Small intestine (tissue), 7 donors: ENCODE measurements at regions not wholly inside any gene's neighbourhood (a gene's known extent, or its start where the extent isn't known, plus 50 kb on each side); places are given as distances from the start of the nearest gene placed in this dataset.

ENCODE experiments used
- DNase-seq, 2 donors: peaks; one replicate each; pipeline versions ENCODE4 v3.0.0 to v3.0.0-alpha.2; 2013
- FAIRE-seq: peaks from 2 replicates; lab custom pipeline; 2012; peaks lifted over from hg19 to GRCh38; lab: Jason Lieb, UNC
- H3K27ac ChIP-seq, 3 donors: one replicate each; pipeline ENCODE4 v1.5.1; 2013; ENCODE audit warnings: low read length in 2 of 3, mild to moderate bottlenecking in 2 of 3, control low read depth in 1 of 3, inconsistent platforms in 1 of 3, low read depth in 1 of 3, moderate library complexity in 1 of 3
- H3K27me3 ChIP-seq, 3 donors: one replicate each; pipeline ENCODE4 v1.6.1; 2013; ENCODE audit warnings: low read length in 3 of 3, inconsistent platforms in 1 of 3; ENCODE audit not compliant: control insufficient read depth in 3 of 3, insufficient read depth in 3 of 3
- H3K36me3 ChIP-seq, 3 donors: one replicate each; pipeline ENCODE4 v1.6.1; 2013; ENCODE audit warnings: low read length in 3 of 3, inconsistent platforms in 1 of 3, low read depth in 1 of 3, mild to moderate bottlenecking in 1 of 3, moderate library complexity in 1 of 3; ENCODE audit not compliant: control insufficient read depth in 3 of 3, insufficient read depth in 2 of 3
- H3K4me1 ChIP-seq, 3 donors: one replicate each; pipeline ENCODE4 v1.6.1; 2013; ENCODE audit warnings: low read length in 2 of 3, inconsistent platforms in 1 of 3, low read depth in 1 of 3, mild to moderate bottlenecking in 1 of 3, moderate library complexity in 1 of 3; ENCODE audit not compliant: control insufficient read depth in 3 of 3, insufficient read depth in 2 of 3
- H3K4me3 ChIP-seq, 3 donors: one replicate each; pipeline ENCODE4 v1.5.1; 2013; ENCODE audit warnings: low read length in 3 of 3, control low read depth in 1 of 3, inconsistent platforms in 1 of 3, low read depth in 1 of 3, mild to moderate bottlenecking in 1 of 3, moderate library complexity in 1 of 3
- H3K9me3 ChIP-seq, 2 donors: one replicate each; pipeline ENCODE4 v1.6.1; 2013; ENCODE audit warnings: low read depth in 1 of 2, low read length in 1 of 2; ENCODE audit not compliant: control insufficient read depth in 2 of 2, insufficient read depth in 1 of 2
- WGBS, 3 donors: extraction: QIAGEN DNeasy Blood & Tissue Kit; methylation state at CpG; one replicate each; pipeline ENCODE4 v1.1.7; 2013; 5-methylcytosine and 5-hydroxymethylcytosine counted together
- donor health status: healthy with polysubstance abuse.
- donor health status: control.
- donor health status: control.
- donor health status: Bipolar disorder and iron deficiency.
- donor health status: healthy.

DNA sequence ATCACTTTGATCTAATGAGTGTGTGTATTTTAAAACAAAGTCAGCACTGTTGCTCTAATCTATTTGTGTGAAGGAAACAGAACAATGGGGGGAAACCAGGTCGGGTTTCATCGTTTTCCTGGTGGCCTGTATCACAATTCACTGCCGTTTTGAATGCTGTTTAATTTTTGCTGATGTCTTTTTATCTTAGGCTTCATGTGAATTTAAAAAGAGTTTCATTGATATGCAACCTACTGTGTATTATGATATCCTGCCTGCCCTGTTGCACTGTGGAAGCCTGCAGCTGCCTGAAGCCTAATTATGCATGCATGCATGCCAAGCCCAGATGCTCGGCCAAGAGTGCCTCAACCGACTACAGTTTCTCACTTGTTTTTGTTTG lies 307.5 kb downstream of the ZNF608 start:
- Histone ChIP-seq H3K27ac (no peak overlapping the region), H3K9me3 (no peaks in the 10 kb centered on the region), H3K36me3 (no peaks in the 10 kb centered on the region), H3K4me3 (no peak overlapping the region), H3K27me3 (no peaks in the 10 kb centered on the region), H3K4me1 (no peaks in the 10 kb centered on the region)
- DNase-seq: no peak
- WGBS, 3 donors: 62 to 74% (median 70%) methylated on average over 5 of the region's 5 CpGs
- no peak for FAIRE-seq

DNA sequence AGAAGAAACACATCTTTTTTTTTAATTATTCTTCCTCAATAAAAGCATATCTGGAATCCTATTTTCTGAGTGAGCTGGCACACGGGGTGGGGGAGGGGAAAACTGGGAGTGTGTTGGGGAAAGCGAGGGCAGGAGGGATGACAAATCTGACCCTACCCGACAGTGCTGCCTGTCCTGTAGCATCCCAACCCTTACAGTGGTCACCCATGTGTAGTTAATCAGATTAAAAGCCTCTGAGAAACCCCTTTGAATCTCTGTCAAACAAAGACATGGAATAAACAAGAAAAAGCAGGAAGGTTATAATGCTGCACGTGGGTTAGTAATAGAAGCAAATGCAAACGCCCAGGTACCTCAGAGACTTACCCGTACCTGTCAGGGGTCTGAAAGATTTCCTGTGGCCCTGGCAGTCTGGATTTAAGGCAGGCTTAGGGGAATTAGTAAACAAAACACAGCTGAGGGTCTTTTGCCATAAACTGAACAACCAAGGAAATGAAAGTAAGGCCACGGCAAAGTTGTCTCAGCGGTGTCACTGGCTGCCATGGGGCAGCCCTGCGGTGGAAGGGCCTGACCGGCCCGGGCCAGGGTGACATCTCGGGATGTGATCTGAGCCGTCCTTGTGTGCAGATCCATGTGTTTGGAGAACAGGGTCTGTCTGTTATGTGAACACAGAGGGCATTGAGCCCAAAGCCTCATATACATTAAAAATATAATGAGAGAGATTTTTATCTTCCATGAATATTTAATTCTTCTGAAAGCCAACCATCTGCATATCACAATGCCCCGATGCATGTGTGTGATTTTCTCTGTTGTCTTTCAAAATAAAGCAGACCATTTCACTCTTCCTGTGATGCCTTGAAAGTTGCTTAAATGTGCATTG lies 308.2 kb downstream of the ZNF608 start:
- no peaks in the 10 kb centered on the region for H3K36me3 ChIP-seq
- DNase-seq (no peak), FAIRE-seq (no peak)
- H3K4me1 ChIP-seq: no peaks in the 10 kb centered on the region
- H3K27me3 ChIP-seq: no peaks in the 10 kb centered on the region
- WGBS, 3 donors: 84 to 89% (median 87%) methylated on average over 14 of the region's 14 CpGs
- no peak overlapping the region for H3K4me3 ChIP-seq
- no peak overlapping the region for H3K27ac ChIP-seq
- no peaks in the 10 kb centered on the region for H3K9me3 ChIP-seq

GRCh38 chr5:124436294-124436693 lies 310.1 kb downstream of the ZNF608 start:
- no peaks in the 10 kb centered on the region for H3K4me1 ChIP-seq
- no peak overlapping the region for H3K4me3 ChIP-seq
- H3K27me3 ChIP-seq: no peaks in the 10 kb centered on the region
- WGBS, 3 donors: 87 to 90% (median 90%) methylated on average over 2 of the region's 2 CpGs
- no peak overlapping the region for H3K27ac ChIP-seq
- no peaks in the 10 kb centered on the region for H3K9me3 ChIP-seq
- H3K36me3 ChIP-seq: no peaks in the 10 kb centered on the region
- DNase-seq (no peak), FAIRE-seq (no peak)

GRCh38 chr5:124433170-124433569 lies 313.3 kb downstream of the ZNF608 start:
- Histone ChIP-seq H3K4me1 (no peaks in the 10 kb centered on the region), H3K4me3 (no peak overlapping the region), H3K9me3 (peaks cover 0 to 5% of the 10 kb centered on the region in 2 donors), H3K27me3 (no peaks in the 10 kb centered on the region), H3K27ac (no peak overlapping the region), H3K36me3 (no peaks in the 10 kb centered on the region)
- WGBS, 3 donors: 96 to 100% (median 97%) methylated on average over 1 of the region's 1 CpG
- FAIRE-seq (no peak), DNase-seq (no peak)

DNA sequence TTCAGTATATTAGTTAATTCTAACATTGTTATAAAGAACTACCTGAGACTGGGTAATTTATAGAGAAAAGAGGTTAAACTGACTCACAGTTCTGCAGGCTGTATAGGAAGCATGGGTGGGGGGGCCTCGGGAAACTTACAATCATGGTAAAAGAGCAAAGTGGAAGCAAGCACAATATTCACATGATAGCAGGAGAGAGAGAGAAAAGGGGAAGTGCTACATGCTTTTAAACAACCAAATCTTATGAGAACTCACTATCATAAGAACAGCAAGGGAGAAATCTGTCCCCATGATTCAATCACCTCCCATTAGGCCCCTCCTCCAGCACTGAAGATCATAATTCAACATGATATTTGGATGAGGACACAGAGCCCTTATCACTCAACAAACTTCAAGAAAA lies 324.9 kb downstream of the ZNF608 start:
- WGBS, 3 donors: 73 to 100% (median 92%) methylated on average over 1 of the region's 1 CpG
- Histone ChIP-seq H3K9me3 (peaks cover 0 to 13% of the 10 kb centered on the region in 2 donors), H3K4me1 (no peaks in the 10 kb centered on the region), H3K27me3 (no peaks in the 10 kb centered on the region), H3K4me3 (no peak overlapping the region), H3K36me3 (no peaks in the 10 kb centered on the region), H3K27ac (no peak overlapping the region)
- FAIRE-seq (no peak), DNase-seq (no peak)

GRCh38 chr5:124420952-124421351 lies 325.5 kb downstream of the ZNF608 start:
- no peak for FAIRE-seq
- 50% methylated on average over 2 of the region's 2 CpGs for WGBS, 3 donors
- H3K27me3 ChIP-seq: no peaks in the 10 kb centered on the region
- H3K36me3 ChIP-seq: no peaks in the 10 kb centered on the region
- no peak overlapping the region for H3K27ac ChIP-seq
- H3K4me1 ChIP-seq: no peaks in the 10 kb centered on the region
- H3K4me3 ChIP-seq: no peak overlapping the region
- no peak for DNase-seq
- peaks cover 0 to 13% of the 10 kb centered on the region in 2 donors for H3K9me3 ChIP-seq

DNA sequence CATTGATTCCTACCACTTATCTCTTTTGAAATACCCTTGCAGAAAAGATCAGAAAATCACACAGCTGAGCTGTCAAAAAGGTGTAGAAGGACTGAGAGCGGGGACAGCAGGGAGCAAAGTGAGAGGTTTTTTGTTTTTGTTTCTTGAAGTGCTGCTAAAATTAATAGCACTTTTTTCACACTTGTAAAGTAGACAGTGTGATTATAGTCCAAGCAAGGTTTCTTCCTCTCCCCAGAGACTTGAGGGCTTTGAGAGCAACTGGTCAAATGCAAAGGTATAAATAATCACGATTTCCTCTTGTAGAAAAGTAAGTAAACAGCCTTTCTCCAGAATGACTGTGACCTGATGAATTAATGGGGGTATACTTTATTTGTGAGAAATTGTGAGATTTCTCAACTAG lies 326.9 kb downstream of the ZNF608 start:
- WGBS, 3 donors: 67 to 86% (median 78%) methylated on average over 2 of the region's 2 CpGs
- H3K9me3 ChIP-seq: peaks cover 0 to 9% of the 10 kb centered on the region in 2 donors

GRCh38 chr5:124418390-124418789 lies 328.0 kb downstream of the ZNF608 start:
- Histone ChIP-seq H3K27ac (no peak overlapping the region), H3K27me3 (no peaks in the 10 kb centered on the region), H3K36me3 (no peaks in the 10 kb centered on the region), H3K9me3 (peaks cover 0 to 4% of the 10 kb centered on the region in 2 donors), H3K4me3 (no peak overlapping the region), H3K4me1 (no peaks in the 10 kb centered on the region)
- FAIRE-seq (no peak), DNase-seq (no peak)
- 79 to 91% (median 81%) methylated on average over 2 of the region's 2 CpGs for WGBS, 3 donors

More for the DNA sequence above, 326.9 kb downstream of the ZNF608 start:
- Histone ChIP-seq H3K4me3 (no peak overlapping the region), H3K27ac (no peak overlapping the region), H3K36me3 (no peaks in the 10 kb centered on the region), H3K4me1 (no peaks in the 10 kb centered on the region), H3K27me3 (no peaks in the 10 kb centered on the region)
- FAIRE-seq (no peak), DNase-seq (no peak)

DNA sequence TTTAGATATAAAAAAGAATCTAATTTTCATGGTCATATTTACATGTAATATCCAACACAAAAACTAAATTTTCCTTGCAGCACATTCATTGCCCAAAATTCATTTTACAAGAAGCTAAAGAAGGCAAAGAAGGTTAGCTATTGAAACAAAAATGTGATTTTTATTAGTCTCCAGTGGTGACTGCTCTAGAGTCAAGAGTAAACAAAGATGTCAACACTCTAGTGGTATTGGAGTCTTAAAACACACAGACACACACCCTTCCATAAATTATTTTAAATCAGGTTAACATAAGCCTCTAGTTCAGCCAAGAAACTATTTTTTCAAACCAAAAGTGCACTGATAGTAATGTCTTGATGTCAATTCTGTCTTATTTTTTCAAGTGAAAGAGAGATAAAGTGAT lies 329.2 kb downstream of the ZNF608 start:
- H3K4me1 ChIP-seq: no peaks in the 10 kb centered on the region
- H3K27ac ChIP-seq: no peak overlapping the region
- FAIRE-seq (no peak), DNase-seq (no peak)
- no peaks in the 10 kb centered on the region for H3K36me3 ChIP-seq
- no peak overlapping the region for H3K4me3 ChIP-seq
- H3K27me3 ChIP-seq: no peaks in the 10 kb centered on the region
- H3K9me3 ChIP-seq: no peaks in the 10 kb centered on the region
